Parathyroid adenoma (tissue), 2 donors: ENCODE measurements at regions not wholly inside any gene's neighbourhood (a gene's known extent, or its start where the extent isn't known, plus 50 kb on each side); places are given as distances from the start of the nearest gene placed in this dataset.

Experiments
- H2AFZ ChIP-seq: fragments of 300-600 bp; sonication (generic); one replicate; pipeline ENCODE4 v1.7.0; 2017; ENCODE audit warnings: antibody characterized with exemption, mild to moderate bottlenecking
- H3K27ac ChIP-seq: fragments of 300-600 bp; sonication (generic); one replicate; pipeline ENCODE4 v1.7.0; 2017
- H3K27me3 ChIP-seq: fragments of 300-600 bp; sonication (generic); one replicate; pipeline ENCODE4 v1.7.0; 2017; ENCODE audit warnings: low read length; ENCODE audit not compliant: control insufficient read depth, insufficient read depth
- H3K36me3 ChIP-seq: fragments of 300-600 bp; sonication (generic); one replicate; pipeline ENCODE4 v1.7.0; 2017; ENCODE audit warnings: low read length; ENCODE audit not compliant: control insufficient read depth, insufficient read depth
- H3K4me1 ChIP-seq: fragments of 300-600 bp; sonication (generic); one replicate; pipeline ENCODE4 v1.7.0; 2017; ENCODE audit warnings: control low read depth
- H3K4me2 ChIP-seq: fragments of 300-600 bp; sonication (generic); one replicate; pipeline ENCODE4 v1.7.0; 2017; ENCODE audit warnings: low read length
- H3K4me3 ChIP-seq: fragments of 300-600 bp; sonication (generic); one replicate; pipeline ENCODE4 v1.7.0; 2017; ENCODE audit warnings: low read depth, low read length
- H3K79me2 ChIP-seq: fragments of 300-600 bp; sonication (generic); one replicate; pipeline ENCODE4 v1.7.0; 2017; ENCODE audit warnings: control low read depth
- H3K9ac ChIP-seq: fragments of 300-600 bp; sonication (generic); one replicate; pipeline ENCODE4 v1.7.0; 2017; ENCODE audit warnings: mild to moderate bottlenecking
- H3K9me3 ChIP-seq: fragments of 300-600 bp; sonication (generic); one replicate; pipeline ENCODE4 v1.7.0; 2017; ENCODE audit warnings: low read length; ENCODE audit not compliant: control insufficient read depth
- TF ChIP-seq, protein P1 (sequence below): fragments of 300-600 bp; sonication (generic); IDR thresholded peaks from one replicate; pipeline ENCODE4 v1.7.0; 2017; ENCODE audit warnings: antibody characterized with exemption, mild to moderate bottlenecking
- donor health status: primary hyperparathyroidism.

DNA sequence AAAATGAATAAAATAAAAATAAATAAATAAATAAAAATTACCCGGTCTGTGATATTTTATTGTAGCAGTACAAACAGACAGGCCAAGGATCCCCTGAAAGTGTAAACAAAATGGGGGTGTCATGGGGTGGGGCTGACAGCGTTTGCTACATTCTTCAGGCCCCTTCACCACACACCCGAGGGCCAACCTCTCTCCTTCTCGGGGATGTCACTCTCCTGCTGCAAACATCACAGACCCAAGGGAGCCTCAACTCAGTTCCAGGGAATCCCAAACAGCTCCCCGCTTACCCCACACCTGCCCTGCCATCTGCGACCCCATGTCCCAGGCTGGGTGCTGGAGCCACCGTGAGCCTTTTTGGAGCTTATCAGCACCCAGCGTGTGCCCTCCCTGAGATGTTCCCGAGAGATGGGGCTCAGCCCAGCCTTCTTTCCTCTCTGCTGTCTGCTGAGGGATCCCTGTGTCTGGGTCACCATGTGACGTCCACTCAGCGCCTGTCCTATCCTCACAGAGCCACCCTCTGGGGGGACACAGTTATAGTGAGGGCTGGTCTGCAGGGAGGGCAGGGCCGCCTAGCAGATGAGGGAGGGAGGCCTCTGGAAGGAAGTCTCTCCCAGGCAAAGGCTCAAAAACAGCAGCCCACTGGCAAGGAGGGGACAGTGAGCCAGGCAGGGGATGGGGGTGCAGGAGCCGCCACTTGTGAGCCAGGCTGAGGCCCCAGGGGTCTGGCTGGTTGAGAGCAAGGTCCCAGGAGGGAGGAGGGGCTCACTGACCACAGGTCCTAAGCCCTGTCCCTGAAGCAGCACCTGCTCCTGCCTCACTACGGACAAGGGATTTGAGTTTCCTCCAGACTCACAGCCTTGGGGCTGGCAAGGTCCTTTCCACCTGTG is 1041.6 kb downstream of the BRD1 start:
- no peaks in the 10 kb centered on the region for H3K9me3 ChIP-seq
- H3K9ac ChIP-seq = no peak overlapping the region
- H3K27ac ChIP-seq = no peak overlapping the region
- H3K4me3 ChIP-seq = no peak overlapping the region
- no peak overlapping the region for H3K4me2 ChIP-seq
- no peaks in the 10 kb centered on the region for H3K79me2 ChIP-seq
- no peak overlapping the region for H2AFZ ChIP-seq
- TF ChIP-seq, protein P1, sequence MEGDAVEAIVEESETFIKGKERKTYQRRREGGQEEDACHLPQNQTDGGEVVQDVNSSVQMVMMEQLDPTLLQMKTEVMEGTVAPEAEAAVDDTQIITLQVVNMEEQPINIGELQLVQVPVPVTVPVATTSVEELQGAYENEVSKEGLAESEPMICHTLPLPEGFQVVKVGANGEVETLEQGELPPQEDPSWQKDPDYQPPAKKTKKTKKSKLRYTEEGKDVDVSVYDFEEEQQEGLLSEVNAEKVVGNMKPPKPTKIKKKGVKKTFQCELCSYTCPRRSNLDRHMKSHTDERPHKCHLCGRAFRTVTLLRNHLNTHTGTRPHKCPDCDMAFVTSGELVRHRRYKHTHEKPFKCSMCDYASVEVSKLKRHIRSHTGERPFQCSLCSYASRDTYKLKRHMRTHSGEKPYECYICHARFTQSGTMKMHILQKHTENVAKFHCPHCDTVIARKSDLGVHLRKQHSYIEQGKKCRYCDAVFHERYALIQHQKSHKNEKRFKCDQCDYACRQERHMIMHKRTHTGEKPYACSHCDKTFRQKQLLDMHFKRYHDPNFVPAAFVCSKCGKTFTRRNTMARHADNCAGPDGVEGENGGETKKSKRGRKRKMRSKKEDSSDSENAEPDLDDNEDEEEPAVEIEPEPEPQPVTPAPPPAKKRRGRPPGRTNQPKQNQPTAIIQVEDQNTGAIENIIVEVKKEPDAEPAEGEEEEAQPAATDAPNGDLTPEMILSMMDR = no peak
- no peaks in the 10 kb centered on the region for H3K27me3 ChIP-seq
- no peaks in the 10 kb centered on the region for H3K4me1 ChIP-seq
- no peaks in the 10 kb centered on the region for H3K36me3 ChIP-seq

DNA sequence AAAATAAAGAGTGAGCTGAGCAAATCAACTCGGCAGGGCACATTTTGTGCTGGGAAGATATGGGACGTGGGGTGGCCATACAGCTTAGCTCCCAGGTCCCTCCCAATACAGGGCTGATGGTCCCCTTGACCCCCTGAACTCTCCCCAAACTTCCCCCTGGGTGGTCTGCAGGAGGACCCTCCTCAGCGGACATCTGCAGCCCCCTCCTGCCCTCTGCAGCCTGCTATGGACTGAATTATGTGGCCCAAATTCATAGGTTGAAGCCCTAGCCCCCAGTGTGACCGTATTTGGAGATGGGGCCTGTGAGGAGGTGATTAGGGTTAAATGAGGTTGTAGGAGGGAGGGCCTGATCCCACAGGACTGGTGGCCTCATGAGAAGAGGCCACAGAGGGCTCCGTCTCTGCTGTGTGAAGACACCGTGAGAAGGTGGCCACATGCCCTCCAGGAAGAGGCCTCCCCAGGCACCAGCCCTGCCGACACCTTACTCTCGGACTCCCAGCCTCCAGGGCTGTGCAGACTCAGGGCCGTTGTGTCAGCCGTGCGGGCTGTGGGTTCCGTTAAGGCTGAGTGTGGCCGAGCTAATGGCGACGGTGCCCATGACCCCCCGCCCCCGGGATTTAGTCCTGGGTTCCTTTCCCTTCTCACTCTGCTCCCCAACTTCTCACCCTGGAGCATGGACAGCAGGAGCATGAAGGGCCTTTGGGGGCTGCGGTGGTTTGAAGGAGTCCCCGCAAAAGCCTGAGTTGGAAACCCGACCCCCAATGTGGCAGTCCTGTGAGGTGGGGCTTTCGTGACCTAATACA is 1042.8 kb downstream of the BRD1 start:
- no peaks in the 10 kb centered on the region for H3K79me2 ChIP-seq
- H3K9me3 ChIP-seq = no peaks in the 10 kb centered on the region
- H2AFZ ChIP-seq = no peak overlapping the region
- no peak overlapping the region for H3K4me3 ChIP-seq
- no peaks in the 10 kb centered on the region for H3K4me1 ChIP-seq
- no peak overlapping the region for H3K4me2 ChIP-seq
- H3K36me3 ChIP-seq = no peaks in the 10 kb centered on the region
- TF ChIP-seq, protein P1 = no peak
- no peak overlapping the region for H3K27ac ChIP-seq
- H3K27me3 ChIP-seq = no peaks in the 10 kb centered on the region
- H3K9ac ChIP-seq = no peak overlapping the region

DNA sequence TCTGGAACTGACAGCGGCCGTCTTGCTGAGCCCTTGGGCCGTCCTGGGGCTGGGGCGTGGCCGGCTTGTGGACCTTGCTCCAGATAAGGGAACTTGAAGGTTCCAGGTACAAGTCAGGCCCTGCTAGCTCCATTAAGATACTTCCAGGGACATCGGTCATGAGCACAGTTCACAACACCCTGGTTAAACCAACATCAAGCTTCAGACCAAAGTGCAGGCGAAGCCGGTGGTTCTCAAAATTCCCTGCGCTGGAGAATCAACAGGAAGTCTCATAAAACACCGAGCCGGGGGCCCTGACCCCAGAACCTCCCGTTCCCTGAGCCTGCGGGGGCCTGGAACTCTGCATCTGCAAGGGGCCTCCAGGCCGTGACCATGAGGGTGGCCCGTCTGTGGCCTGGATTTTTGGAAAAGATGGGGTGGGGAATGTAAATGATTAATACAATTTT is 1043.8 kb downstream of the BRD1 start:
- H3K9me3 ChIP-seq = no peaks in the 10 kb centered on the region
- H3K27ac ChIP-seq = no peak overlapping the region
- H3K36me3 ChIP-seq = no peaks in the 10 kb centered on the region
- no peak overlapping the region for H3K4me3 ChIP-seq
- no peak overlapping the region for H2AFZ ChIP-seq
- TF ChIP-seq, protein P1 = no peak
- no peak overlapping the region for H3K4me2 ChIP-seq
- H3K9ac ChIP-seq = no peak overlapping the region
- no peaks in the 10 kb centered on the region for H3K4me1 ChIP-seq
- H3K27me3 ChIP-seq = no peaks in the 10 kb centered on the region
- no peaks in the 10 kb centered on the region for H3K79me2 ChIP-seq

DNA sequence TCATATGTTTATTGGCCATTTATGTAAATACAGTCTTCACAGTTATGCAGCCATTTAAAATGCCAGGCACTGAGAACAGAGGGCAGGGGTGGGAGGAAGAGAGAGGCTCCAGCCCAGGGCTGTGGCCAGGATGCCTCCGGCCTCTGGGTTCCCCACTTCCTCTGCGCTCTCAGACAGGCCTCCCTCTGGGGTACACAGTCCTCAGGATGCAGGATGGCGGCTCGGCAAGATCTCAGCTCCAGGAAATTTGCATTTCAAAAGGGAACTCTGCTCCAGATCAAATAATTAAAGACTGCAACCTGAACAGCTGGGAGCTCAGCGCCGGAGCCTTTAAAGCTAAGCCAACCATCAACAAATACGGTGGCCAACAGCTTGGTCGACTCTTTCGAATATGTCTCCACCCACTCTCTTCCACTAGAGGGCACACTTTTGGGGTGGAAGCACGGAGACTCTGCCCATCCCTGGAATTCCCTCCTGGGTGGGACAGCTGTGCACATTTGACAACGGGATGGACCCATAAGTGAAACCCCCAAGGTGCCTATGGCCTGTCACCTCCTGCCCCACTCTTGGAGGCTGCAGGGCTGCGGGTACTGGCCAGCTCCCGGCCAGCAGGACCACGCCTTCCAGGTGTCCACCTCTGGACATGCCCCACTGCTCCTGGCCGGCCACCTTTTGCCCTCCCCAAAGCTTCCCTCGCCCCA is 1044.7 kb downstream of the BRD1 start:
- no peak overlapping the region for H2AFZ ChIP-seq
- no peaks in the 10 kb centered on the region for H3K4me1 ChIP-seq
- TF ChIP-seq, protein P1 = no peak
- H3K4me3 ChIP-seq = no peak overlapping the region
- no peaks in the 10 kb centered on the region for H3K79me2 ChIP-seq
- H3K9ac ChIP-seq = no peak overlapping the region
- H3K27me3 ChIP-seq = no peaks in the 10 kb centered on the region
- H3K36me3 ChIP-seq = no peaks in the 10 kb centered on the region
- H3K4me2 ChIP-seq = no peak overlapping the region
- no peak overlapping the region for H3K27ac ChIP-seq
- no peaks in the 10 kb centered on the region for H3K9me3 ChIP-seq
